ENCODE measurements at regions not wholly inside any gene's neighbourhood (a gene's known extent, or its start where the extent isn't known, plus 50 kb on each side); places are given as distances from the start of the nearest gene placed in this dataset.

DNA sequence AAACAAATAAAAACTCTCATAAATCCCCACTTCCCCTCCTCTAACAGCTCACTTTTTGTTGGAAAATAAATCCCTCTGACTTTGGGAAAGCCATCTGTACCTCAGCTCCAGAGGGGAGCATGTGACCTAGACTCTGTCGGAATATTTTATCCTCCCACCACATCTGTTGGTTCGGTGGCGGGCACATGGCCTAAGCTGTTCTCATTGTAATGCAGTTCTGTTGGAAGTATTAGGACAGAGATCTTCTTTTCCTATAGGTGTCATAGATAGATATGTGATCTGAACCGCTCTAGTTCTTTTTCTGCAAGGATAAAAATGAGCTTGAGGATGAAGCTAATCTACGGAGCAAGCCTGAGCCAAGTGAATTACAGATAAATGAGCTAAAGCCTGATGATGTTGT, 50.5 kb upstream of the EPS8L3 start:
- Histone ChIP-seq H3K27me3 (ENCODE audit: insufficient read depth, low read length) (no peaks in the 10 kb centered on the region), H3K4me2 (ENCODE audit: low read length) (no peak overlapping the region), H3K4me1 (ENCODE audit: control insufficient read depth in 1 of 2, insufficient read depth in 2 of 2, low read length in 2 of 2) (no peaks in the 10 kb centered on the region), H4K20me1 (ENCODE audit: insufficient read depth) (no peaks in the 10 kb centered on the region), H3K9me3 (ENCODE audit: control insufficient read depth in 1 of 2, insufficient read depth in 1 of 2, low read depth in 1 of 2, low read length in 2 of 2) (peaks cover 0 to 6% of the 10 kb centered on the region in 2 experiments; a peak in 1 of 4 replicates), H3K4me3 (replicated peaks in 1 of 2; ENCODE audit: low read depth in 1 of 2, low read length in 2 of 2) (no peak overlapping the region), H3K9me2 (ENCODE audit: insufficient read depth) (no peaks in the 10 kb centered on the region), H3K9ac (ENCODE audit: low read length) (no peak overlapping the region), H3K36me3 (ENCODE audit: control insufficient read depth in 1 of 2, insufficient read depth in 2 of 2, low read length in 2 of 2) (no peaks in the 10 kb centered on the region), H3K79me2 (ENCODE audit: insufficient read depth, low read length) (no peaks in the 10 kb centered on the region), H2AFZ (ENCODE audit: low read depth, low read length, poor library complexity, severe bottlenecking) (no peak overlapping the region), H3K27ac (ENCODE audit: low read depth, low read length) (no peak overlapping the region)
- intact Hi-C loops (cut with micrococcal nuclease) = no loop called here
- POLR2A ChIA-PET = interaction anchor here (1.0 kb wide), 1 partner anchor 30 kb away, joined by 3 read pairs; no protein-coding TSS in a partner anchor
- RAD21 ChIA-PET (ENCODE audit: low non-redundant PET in 1 of 2, low total read pairs in 2 of 2, uncharacterized antibody in 2 of 2, unreplicated experiment in 2 of 2) = no interaction called here
- no peak for TF ChIP-seq RAD21 (IDR thresholded peaks at IDR 0.05; ENCODE audit: low read depth)
- no peak for TF ChIP-seq SRF (IDR thresholded peaks at IDR 0.05; ENCODE audit: low read depth)
- TF ChIP-seq ELF1 (IDR thresholded peaks at IDR 0.05; ENCODE audit: borderline replicate concordance, low read depth) = no peak
- no peak for TF ChIP-seq POLR2AphosphoS5 (IDR thresholded peaks at IDR 0.05; ENCODE audit: low read depth, low read length)
- no peak for TF ChIP-seq EZH2phosphoT487 (IDR thresholded peaks at IDR 0.05; ENCODE audit: borderline replicate concordance)
- TF ChIP-seq POLR2A (IDR thresholded peaks at IDR 0.05; ENCODE audit: borderline replicate concordance, extremely low read depth, insufficient read depth, insufficient read length) = no peak
- no peak for TF ChIP-seq REST (IDR thresholded peaks at IDR 0.05; ENCODE audit: low read depth)
- no peak for TF ChIP-seq SP1 (IDR thresholded peaks at IDR 0.05; ENCODE audit: low read depth)
- TF ChIP-seq TCF7L2 (IDR thresholded peaks at IDR 0.05; ENCODE audit: borderline replicate concordance, extremely low read depth, insufficient read depth, insufficient read length) = no peak
- no peak for TF ChIP-seq CEBPB (IDR thresholded peaks at IDR 0.05; ENCODE audit: low read depth)
- TF ChIP-seq ZBTB33 (IDR thresholded peaks at IDR 0.05; ENCODE audit: extremely low read depth, insufficient replicate concordance, low read length) = no peak
- no peak for TF ChIP-seq CBX3 (IDR thresholded peaks at IDR 0.05; ENCODE audit: low read depth)
- TF ChIP-seq, protein P1, sequence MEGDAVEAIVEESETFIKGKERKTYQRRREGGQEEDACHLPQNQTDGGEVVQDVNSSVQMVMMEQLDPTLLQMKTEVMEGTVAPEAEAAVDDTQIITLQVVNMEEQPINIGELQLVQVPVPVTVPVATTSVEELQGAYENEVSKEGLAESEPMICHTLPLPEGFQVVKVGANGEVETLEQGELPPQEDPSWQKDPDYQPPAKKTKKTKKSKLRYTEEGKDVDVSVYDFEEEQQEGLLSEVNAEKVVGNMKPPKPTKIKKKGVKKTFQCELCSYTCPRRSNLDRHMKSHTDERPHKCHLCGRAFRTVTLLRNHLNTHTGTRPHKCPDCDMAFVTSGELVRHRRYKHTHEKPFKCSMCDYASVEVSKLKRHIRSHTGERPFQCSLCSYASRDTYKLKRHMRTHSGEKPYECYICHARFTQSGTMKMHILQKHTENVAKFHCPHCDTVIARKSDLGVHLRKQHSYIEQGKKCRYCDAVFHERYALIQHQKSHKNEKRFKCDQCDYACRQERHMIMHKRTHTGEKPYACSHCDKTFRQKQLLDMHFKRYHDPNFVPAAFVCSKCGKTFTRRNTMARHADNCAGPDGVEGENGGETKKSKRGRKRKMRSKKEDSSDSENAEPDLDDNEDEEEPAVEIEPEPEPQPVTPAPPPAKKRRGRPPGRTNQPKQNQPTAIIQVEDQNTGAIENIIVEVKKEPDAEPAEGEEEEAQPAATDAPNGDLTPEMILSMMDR (IDR thresholded peaks at IDR 0.05 in 2 of 3, conservative IDR thresholded peaks at IDR 0.05 in 1 of 3; ENCODE audit: borderline replicate concordance in 1 of 3, insufficient read depth in 1 of 3, low read depth in 2 of 3, low read length in 2 of 3) = no peak
- DNase-seq (ENCODE audit: low read depth, low spot score) (no peak), ATAC-seq (no peak)
- CTCF ChIA-PET = no interaction called here
- BruUV-seq (replicated peaks) = no TSS peak

All from HCT116 (cell line).